DND-41 (cell line): ENCODE measurements at regions not wholly inside any gene's neighbourhood (a gene's known extent, or its start where the extent isn't known, plus 50 kb on each side); places are given as distances from the start of the nearest gene placed in this dataset.

Experiments
- ATAC-seq: fragments of 200-7000 bp; cut with Tn5 transposase; 3 replicates; pipeline ENCODE4 v1.9.1; 2021; ENCODE audit warnings: low read depth; ENCODE audit not compliant: insufficient read depth
- DNase-seq: peaks from one replicate; pipeline ENCODE4 v3.0.0-alpha.2; 2020
- H2AFZ ChIP-seq: 2 replicates; pipeline ENCODE4 v1.6.0; 2012; ENCODE audit warnings: low read depth, low read length
- H3K27ac ChIP-seq: 2 replicates; pipeline ENCODE4 v1.5.1; 2012; ENCODE audit warnings: low read length, inconsistent platforms
- H3K27me3 ChIP-seq: fragments of 200-600 bp; sonication (generic); 2 replicates; pipeline ENCODE4 v1.6.0; 2012; ENCODE audit warnings: low read length, mild to moderate bottlenecking, inconsistent platforms; ENCODE audit not compliant: insufficient read depth, poor library complexity
- H3K36me3 ChIP-seq: 2 replicates; pipeline ENCODE4 v1.5.1; 2012; ENCODE audit warnings: low read length, inconsistent platforms; ENCODE audit not compliant: insufficient read depth
- H3K4me1 ChIP-seq: 2 replicates; pipeline ENCODE4 v1.5.1; 2012; ENCODE audit warnings: mild to moderate bottlenecking, low read length; ENCODE audit not compliant: insufficient read depth
- H3K4me2 ChIP-seq: 2 replicates; pipeline ENCODE4 v1.6.0; 2012; ENCODE audit warnings: mild to moderate bottlenecking, moderate library complexity, low read length, inconsistent platforms; ENCODE audit not compliant: insufficient read depth
- H3K4me3 ChIP-seq, 2 experiments: fragments of 200-600 bp in 1 of 2; shearing (Covaris generic) in 1 of 2; 2 replicates each; pipeline ENCODE4 v1.5.1; 2012 to 2016; ENCODE audit warnings: inconsistent platforms in 2 of 2, low read length in 2 of 2, mild to moderate bottlenecking in 2 of 2, low read depth in 1 of 2, moderate library complexity in 1 of 2
- H3K79me2 ChIP-seq: 2 replicates; pipeline ENCODE4 v1.6.0; 2012; ENCODE audit warnings: low read length, inconsistent platforms; ENCODE audit not compliant: insufficient read depth
- H3K9ac ChIP-seq: 2 replicates; pipeline ENCODE4 v1.6.0; 2012; ENCODE audit warnings: low read depth, mild to moderate bottlenecking, inconsistent platforms, low read length, moderate library complexity
- H3K9me3 ChIP-seq: 2 replicates; pipeline ENCODE4 v1.5.1; 2012; ENCODE audit warnings: low read length, moderate library complexity, mild to moderate bottlenecking, inconsistent platforms; ENCODE audit not compliant: insufficient read depth, severe bottlenecking
- H4K20me1 ChIP-seq: 2 replicates; pipeline ENCODE4 v1.6.0; 2012; ENCODE audit warnings: low read length; ENCODE audit not compliant: insufficient read depth
- CTCF ChIP-seq: IDR thresholded peaks from 2 replicates; pipeline ENCODE4 v1.5.1; 2012; ENCODE audit warnings: borderline replicate concordance, low read length, moderate library complexity, mild to moderate bottlenecking; ENCODE audit not compliant: poor library complexity, severe bottlenecking; ENCODE audit errors: extremely low read depth
- EZH2 ChIP-seq: IDR thresholded peaks from 3 replicates; pipeline ENCODE4 v1.6.1; 2012; ENCODE audit warnings: borderline replicate concordance, low read depth, mild to moderate bottlenecking, moderate library complexity, low read length, inconsistent platforms; ENCODE audit not compliant: severe bottlenecking

GRCh38 chr6:144718431-144718830 lies 433.3 kb downstream of the UTRN start:
- no peaks in the 10 kb centered on the region for H3K27me3 ChIP-seq
- no peaks in the 10 kb centered on the region for H4K20me1 ChIP-seq
- H3K79me2 ChIP-seq, result peaks cover 4% of the 10 kb centered on the region; the same call in 1 of the 2 replicates
- ATAC-seq (no peak), DNase-seq (no peak)
- no peak overlapping the region for H3K4me2 ChIP-seq
- no peak for TF ChIP-seq EZH2
- no peak for TF ChIP-seq CTCF
- no peaks in the 10 kb centered on the region for H3K4me1 ChIP-seq
- no peak overlapping the region for H2AFZ ChIP-seq
- 0 out of 2 replicates have a peak overlapping the region, but pooled peaks have one; percentile 18 for H3K27ac ChIP-seq
- H3K9ac ChIP-seq, result no peak overlapping the region
- H3K9me3 ChIP-seq, result no peaks in the 10 kb centered on the region
- peaks cover 13% of the 10 kb centered on the region for H3K36me3 ChIP-seq
- no peak overlapping the region for H3K4me3 ChIP-seq

GRCh38 chr6:144721232-144721631 lies 436.1 kb downstream of the UTRN start:
- H3K79me2 ChIP-seq, result no peaks in the 10 kb centered on the region
- no peaks in the 10 kb centered on the region for H4K20me1 ChIP-seq
- no peak overlapping the region for H3K27ac ChIP-seq
- no peak overlapping the region for H3K4me3 ChIP-seq
- TF ChIP-seq CTCF, result no peak
- no peak for TF ChIP-seq EZH2
- peaks cover 18% of the 10 kb centered on the region for H3K4me1 ChIP-seq
- H3K4me2 ChIP-seq, result no peak overlapping the region
- H3K36me3 ChIP-seq, result peaks cover 16% of the 10 kb centered on the region; the same call in 1 of the 2 replicates
- DNase-seq, result no peak
- no peak overlapping the region for H2AFZ ChIP-seq
- no peaks in the 10 kb centered on the region for H3K27me3 ChIP-seq
- no peak for ATAC-seq
- no peaks in the 10 kb centered on the region for H3K9me3 ChIP-seq
- no peak overlapping the region for H3K9ac ChIP-seq

- H3K27ac ChIP-seq, result no peak overlapping the region
Measured at GRCh38 chr6:144722154-144722737, 437.1 kb downstream of the UTRN start.

More at GRCh38 chr6:144722154-144722737, 437.1 kb downstream of the UTRN start:
- H3K27me3 ChIP-seq, result no peaks in the 10 kb centered on the region
- H3K9me3 ChIP-seq, result no peaks in the 10 kb centered on the region
- H3K4me3 ChIP-seq, result no peak overlapping the region
- H3K79me2 ChIP-seq, result peaks cover 6% of the 10 kb centered on the region
- H3K36me3 ChIP-seq, result peaks cover 16% of the 10 kb centered on the region; the same call in 1 of the 2 replicates
- no peaks in the 10 kb centered on the region for H4K20me1 ChIP-seq
- H3K9ac ChIP-seq, result no peak overlapping the region
- TF ChIP-seq EZH2 (no peak), CTCF (no peak)
- no peak overlapping the region for H2AFZ ChIP-seq
- ATAC-seq (no peak), DNase-seq (no peak)
- H3K4me2 ChIP-seq, result no peak overlapping the region
- H3K4me1 ChIP-seq, result peaks cover 23% of the 10 kb centered on the region
